Stomach (tissue), 8 donors: ENCODE measurements at regions not wholly inside any gene's neighbourhood (a gene's known extent, or its start where the extent isn't known, plus 50 kb on each side); places are given as distances from the start of the nearest gene placed in this dataset.
"Not testable (repeated sequence)": the region's sequence is repeated elsewhere in the genome, so short reads cannot be mapped to it uniquely, and the experiment has no call there.

Experiments
- DNase-seq, 2 donors: peaks; one replicate each; pipeline versions ENCODE4 v3.0.0 to v3.0.0-alpha.2; 2013 to 2019
- H3K27ac ChIP-seq, 5 donors: fragments of 200-600 bp in 4 of 5; sonication (generic) in 4 of 5; one replicate each; pipeline ENCODE4 v1.5.1; 2013 to 2019; ENCODE audit warnings: mild to moderate bottlenecking in 1 of 5, moderate library complexity in 1 of 5
- H3K27me3 ChIP-seq, 3 donors: fragments of 200-600 bp; sonication (generic); one replicate each; pipeline ENCODE4 v1.5.1; 2017 to 2019; ENCODE audit warnings: mixed run types in 1 of 3
- H3K36me3 ChIP-seq, 4 donors: fragments of 200-600 bp; sonication (generic); 1 replicate in 3 of 4; 2 replicates in 1 of 4; pipeline ENCODE4 v1.5.1; 2016 to 2019
- H3K4me1 ChIP-seq, 4 donors: fragments of 200-600 bp; sonication (generic); one replicate each; pipeline ENCODE4 v1.5.1; 2016 to 2019
- H3K4me3 ChIP-seq, 4 donors: fragments of 200-600 bp; sonication (generic) in 3 of 4; one replicate each; pipeline ENCODE4 v1.5.1; 2016 to 2019; ENCODE audit warnings: mild to moderate bottlenecking in 1 of 4
- H3K9me3 ChIP-seq, 4 donors: fragments of 200-600 bp; sonication (generic); one replicate each; pipeline ENCODE4 v1.5.1; 2016 to 2019
- EP300 ChIP-seq: sonication (generic); formaldehyde crosslinking; IDR thresholded peaks from one replicate; pipeline ENCODE4 v1.6.1; 2017; ENCODE audit warnings: antibody characterized with exemption
- POLR2A ChIP-seq, 4 donors: fragments of 450-650 bp; IDR thresholded peaks; one replicate each; pipeline ENCODE4 v1.6.1; 2016; ENCODE audit warnings: antibody characterized with exemption in 4 of 4, control low read depth in 2 of 4, mild to moderate bottlenecking in 1 of 4, moderate library complexity in 1 of 4
- POLR2AphosphoS5 ChIP-seq, 3 donors: sonication (generic); formaldehyde crosslinking; IDR thresholded peaks; one replicate each; pipeline ENCODE4 v1.6.1; 2016; ENCODE audit warnings: antibody characterized with exemption in 3 of 3
- WGBS, 5 donors: extraction: QIAGEN DNeasy Blood & Tissue Kit in 3 of 5; methylation state at CpG; one replicate each; pipeline versions ENCODE4 v1.1.5 to v1.1.7; 2013 to 2018; 5-methylcytosine and 5-hydroxymethylcytosine counted together
- intact Hi-C: fragments of 100-400 bp; cut with DNase I; formaldehyde crosslinking; loops from one replicate; pipeline ENCODE4 v1.15.1; 2023; ENCODE audit warnings: low total_unique reads
- TF ChIP-seq, protein P1 (sequence below), 7 experiments: fragments of 450-650 bp in 4 of 7; fragments of 200-600 bp in 3 of 7; sonication (generic) in 3 of 7; IDR thresholded peaks; one replicate each; pipeline ENCODE4 v1.5.1; 2016 to 2019; ENCODE audit warnings: antibody characterized with exemption in 7 of 7, control low read depth in 2 of 7, mild to moderate bottlenecking in 1 of 7
- donor health status: healthy with polysubstance abuse.
- donor health status: Bipolar disorder and iron deficiency.
- donor health status: healthy.

DNA sequence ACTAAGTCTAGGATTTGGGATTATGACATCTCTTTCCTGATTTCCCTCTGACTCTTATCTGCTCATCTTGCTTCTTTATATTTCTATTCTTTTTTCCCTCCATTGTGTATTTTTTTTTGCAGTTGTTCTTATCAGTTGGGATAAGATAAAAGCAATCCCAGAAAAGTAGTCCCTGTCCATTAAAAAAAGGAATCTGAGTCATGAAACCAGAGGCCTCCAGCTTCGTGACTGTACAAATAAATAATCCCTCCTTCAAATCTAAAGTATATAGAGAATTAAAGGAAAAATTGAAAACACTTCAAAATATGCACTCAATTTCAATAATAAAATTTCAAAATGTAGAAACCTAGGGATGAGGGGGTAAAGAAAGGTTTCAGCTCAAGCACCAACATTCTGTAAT lies 317.8 kb upstream of the NT5E start:
- no peak for DNase-seq
- no peaks in the 10 kb centered on the region for H3K36me3 ChIP-seq

DNA sequence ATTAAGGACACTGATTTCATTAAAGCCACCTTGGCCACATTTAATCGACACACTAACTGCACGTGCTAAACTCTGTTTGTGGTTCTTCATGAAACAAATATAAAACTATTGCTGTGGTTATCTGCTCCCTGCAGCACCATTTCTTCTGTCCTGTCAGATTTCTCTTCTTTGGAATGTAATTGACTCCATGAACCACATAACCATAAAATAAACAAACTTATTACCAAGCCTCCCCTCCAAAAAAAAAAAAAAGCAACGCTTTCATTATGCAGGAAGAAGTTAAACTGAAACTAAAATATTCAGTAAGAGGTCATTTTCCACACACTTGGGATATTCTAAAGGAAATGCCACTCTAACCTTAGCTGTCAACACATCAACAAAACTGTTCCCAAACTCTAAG lies 319.1 kb upstream of the NT5E start:
- Histone ChIP-seq H3K27ac (no peak overlapping the region), H3K36me3 (no peaks in the 10 kb centered on the region), H3K4me1 (no peaks in the 10 kb centered on the region), H3K27me3 (peaks cover 0 to 5% (median 0%) of the 10 kb centered on the region in 3 donors), H3K4me3 (no peak overlapping the region), H3K9me3 (no peaks in the 10 kb centered on the region)
- no peak for DNase-seq
- intact Hi-C loops, result no loop called here
- TF ChIP-seq POLR2A (IDR thresholded peaks at IDR 0.05) (no peak), POLR2AphosphoS5 (IDR thresholded peaks at IDR 0.05) (no peak), EP300 (no peak)
- TF ChIP-seq, protein P1, sequence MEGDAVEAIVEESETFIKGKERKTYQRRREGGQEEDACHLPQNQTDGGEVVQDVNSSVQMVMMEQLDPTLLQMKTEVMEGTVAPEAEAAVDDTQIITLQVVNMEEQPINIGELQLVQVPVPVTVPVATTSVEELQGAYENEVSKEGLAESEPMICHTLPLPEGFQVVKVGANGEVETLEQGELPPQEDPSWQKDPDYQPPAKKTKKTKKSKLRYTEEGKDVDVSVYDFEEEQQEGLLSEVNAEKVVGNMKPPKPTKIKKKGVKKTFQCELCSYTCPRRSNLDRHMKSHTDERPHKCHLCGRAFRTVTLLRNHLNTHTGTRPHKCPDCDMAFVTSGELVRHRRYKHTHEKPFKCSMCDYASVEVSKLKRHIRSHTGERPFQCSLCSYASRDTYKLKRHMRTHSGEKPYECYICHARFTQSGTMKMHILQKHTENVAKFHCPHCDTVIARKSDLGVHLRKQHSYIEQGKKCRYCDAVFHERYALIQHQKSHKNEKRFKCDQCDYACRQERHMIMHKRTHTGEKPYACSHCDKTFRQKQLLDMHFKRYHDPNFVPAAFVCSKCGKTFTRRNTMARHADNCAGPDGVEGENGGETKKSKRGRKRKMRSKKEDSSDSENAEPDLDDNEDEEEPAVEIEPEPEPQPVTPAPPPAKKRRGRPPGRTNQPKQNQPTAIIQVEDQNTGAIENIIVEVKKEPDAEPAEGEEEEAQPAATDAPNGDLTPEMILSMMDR (IDR thresholded peaks at IDR 0.05), result no peak
- WGBS, 5 donors, result 59 to 74% (median 67%) methylated on average over 3 of the region's 3 CpGs

More for the DNA sequence above, 317.8 kb upstream of the NT5E start:
- no peaks in the 10 kb centered on the region for H3K4me1 ChIP-seq
- 32 to 46% (median 39%) methylated on average over 1 of the region's 1 CpG for WGBS, 5 donors
- TF ChIP-seq, protein P1 (IDR thresholded peaks at IDR 0.05), result no peak
- TF ChIP-seq EP300 (no peak), POLR2A (IDR thresholded peaks at IDR 0.05) (no peak), POLR2AphosphoS5 (IDR thresholded peaks at IDR 0.05) (no peak)
- no peak overlapping the region for H3K4me3 ChIP-seq
- no peaks in the 10 kb centered on the region for H3K27me3 ChIP-seq
- H3K9me3 ChIP-seq, result no peaks in the 10 kb centered on the region
- no peak overlapping the region for H3K27ac ChIP-seq
- intact Hi-C loops, result no loop called here

DNA sequence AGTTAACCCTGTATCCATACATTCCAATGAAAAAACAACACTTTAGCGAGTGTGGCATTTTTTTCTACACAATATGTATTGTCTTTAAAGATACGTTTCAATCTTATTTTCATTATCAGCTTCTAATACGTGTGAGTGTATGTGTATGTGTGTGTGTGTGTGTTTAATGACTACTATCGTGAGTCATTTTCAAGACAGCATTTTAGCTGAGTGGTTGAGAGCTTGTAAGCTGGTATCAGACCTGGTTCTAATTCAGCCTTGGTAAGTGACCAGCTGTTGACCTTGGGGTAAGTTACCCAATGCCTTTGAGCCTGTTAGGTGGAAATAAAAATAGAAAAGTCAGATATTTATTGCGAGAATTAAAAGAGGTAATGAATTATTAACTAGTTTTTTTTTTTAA lies 320.0 kb upstream of the NT5E start:
- WGBS, 5 donors, result 56 to 67% (median 64%) methylated on average over 5 of the region's 5 CpGs
- no peaks in the 10 kb centered on the region for H3K9me3 ChIP-seq
- no peaks in the 10 kb centered on the region for H3K36me3 ChIP-seq
- no peak overlapping the region for H3K4me3 ChIP-seq
- no peak for DNase-seq
- no peaks in the 10 kb centered on the region for H3K4me1 ChIP-seq
- H3K27me3 ChIP-seq, result peaks cover 0 to 5% (median 0%) of the 10 kb centered on the region in 3 donors
- intact Hi-C loops, result no loop called here
- no peak for TF ChIP-seq EP300
- TF ChIP-seq POLR2A (IDR thresholded peaks at IDR 0.05), result no peak
- TF ChIP-seq, protein P1 (IDR thresholded peaks at IDR 0.05), result no peak
- no peak for TF ChIP-seq POLR2AphosphoS5 (IDR thresholded peaks at IDR 0.05)
- H3K27ac ChIP-seq, result no peak overlapping the region

DNA sequence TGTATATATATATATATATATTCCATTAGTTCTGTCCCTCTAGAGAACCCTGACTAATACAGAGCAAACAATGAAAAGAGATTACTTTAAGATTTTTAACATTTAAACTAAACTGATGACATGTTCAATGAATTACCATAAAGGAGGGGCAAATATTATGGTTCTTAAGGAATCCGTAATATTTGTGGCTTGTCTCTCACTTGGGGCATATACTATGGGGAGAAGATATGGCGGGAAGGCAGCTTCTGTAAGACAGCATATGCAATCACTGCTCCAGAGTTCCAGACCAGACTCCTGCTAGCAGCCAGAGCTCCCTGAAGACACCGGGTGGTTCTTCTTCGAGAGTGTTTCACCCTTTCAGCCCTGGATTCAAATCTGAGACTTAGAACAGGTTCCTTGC lies 321.1 kb upstream of the NT5E start:
- TF ChIP-seq EP300, result no peak
- TF ChIP-seq, protein P1 (IDR thresholded peaks at IDR 0.05), result no peak
- no peak for TF ChIP-seq POLR2A (IDR thresholded peaks at IDR 0.05)
- no peak for TF ChIP-seq POLR2AphosphoS5 (IDR thresholded peaks at IDR 0.05)
- H3K4me1 ChIP-seq, result no peaks in the 10 kb centered on the region
- WGBS, 5 donors, result 55 to 71% (median 59%) methylated on average over 3 to 4 of the region's 4 CpGs
- no peaks in the 10 kb centered on the region for H3K9me3 ChIP-seq
- intact Hi-C loops, result no loop called here
- no peak overlapping the region for H3K4me3 ChIP-seq
- DNase-seq, result no peak
- H3K27ac ChIP-seq, result no peak overlapping the region
- peaks cover 0 to 5% (median 0%) of the 10 kb centered on the region in 3 donors for H3K27me3 ChIP-seq
- H3K36me3 ChIP-seq, result no peaks in the 10 kb centered on the region

DNA sequence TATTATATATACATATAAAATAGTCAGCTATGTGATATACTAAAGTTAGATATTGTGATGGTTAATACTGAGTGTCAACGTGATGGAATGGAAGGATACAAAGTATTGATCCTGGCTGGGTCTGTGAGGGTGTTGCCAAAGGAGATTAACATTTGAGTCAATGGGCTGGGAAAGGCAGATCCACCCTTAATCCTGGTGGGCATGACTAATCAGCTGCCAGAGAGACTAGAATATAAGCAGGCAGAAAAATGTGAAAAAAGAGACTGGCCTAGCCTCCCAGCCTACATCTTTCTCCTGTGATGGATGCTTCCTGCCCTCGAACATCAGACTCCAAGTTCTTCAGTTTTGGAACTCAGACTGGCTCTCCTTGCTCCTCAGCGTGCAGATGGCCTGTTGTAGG lies 321.6 kb upstream of the NT5E start:
- H3K9me3 ChIP-seq, H3K4me1 ChIP-seq, H3K4me3 ChIP-seq, intact Hi-C loops, H3K27ac ChIP-seq, DNase-seq, H3K27me3 ChIP-seq, H3K36me3 ChIP-seq: not testable (repeated sequence)
- WGBS, 5 donors, result 47 to 59% (median 55%) methylated on average over 3 of the region's 3 CpGs
